NT2/D1 (cell line): ENCODE measurements at regions not wholly inside any gene's neighbourhood (a gene's known extent, or its start where the extent isn't known, plus 50 kb on each side); places are given as distances from the start of the nearest gene placed in this dataset.
"Not testable (repeated sequence)": the region's sequence is repeated elsewhere in the genome, so short reads cannot be mapped to it uniquely, and the experiment has no call there.

ENCODE experiments used
- DNase-seq: peaks from one replicate; pipeline ENCODE4 v3.0.0-alpha.2; 2011; ENCODE audit warnings: low read depth, low spot score
- H3K27me3 ChIP-seq: 2 replicates; pipeline ENCODE4 v1.6.0; 2011; ENCODE audit warnings: mild to moderate bottlenecking; ENCODE audit not compliant: insufficient read length, insufficient read depth
- H3K36me3 ChIP-seq: 2 replicates; pipeline ENCODE4 v1.6.1; 2011; ENCODE audit warnings: mild to moderate bottlenecking, low read length, mixed read lengths; ENCODE audit not compliant: insufficient read depth, insufficient read length
- H3K4me1 ChIP-seq: 2 replicates; pipeline ENCODE4 v1.5.1; 2011; ENCODE audit not compliant: insufficient read depth, insufficient read length
- H3K4me3 ChIP-seq: 2 replicates; pipeline ENCODE4 v1.5.1; 2011; ENCODE audit warnings: low read depth; ENCODE audit not compliant: insufficient read length
- H3K9ac ChIP-seq: 2 replicates; pipeline ENCODE4 v1.6.0; 2011; ENCODE audit warnings: low read depth; ENCODE audit not compliant: insufficient read length
- H3K9me3 ChIP-seq: 2 replicates; pipeline ENCODE4 v1.5.1; 2011; ENCODE audit warnings: mild to moderate bottlenecking, low read length; ENCODE audit not compliant: insufficient read depth
- SUZ12 ChIP-seq: IDR thresholded peaks from 2 replicates; pipeline ENCODE4 v1.6.1; 2011; ENCODE audit not compliant: insufficient read length, insufficient read depth; ENCODE audit errors: extremely low read depth
- YY1 ChIP-seq: IDR thresholded peaks from 2 replicates; pipeline ENCODE4 v1.6.1; 2011; ENCODE audit not compliant: insufficient read length, insufficient read depth
- ZNF274 ChIP-seq: IDR thresholded peaks from 2 replicates; pipeline ENCODE4 v1.6.1; 2011; ENCODE audit warnings: mild to moderate bottlenecking, low read depth, low read length

GRCh38 chr1:220967911-220968310 lies 88.7 kb downstream of the HLX start:
- Histone ChIP-seq H3K27me3 (no peaks in the 10 kb centered on the region), H3K9me3 (no peaks in the 10 kb centered on the region; the same call in none of the 2 replicates), H3K9ac (no peak overlapping the region), H3K36me3 (no peaks in the 10 kb centered on the region), H3K4me3 (no peak overlapping the region), H3K4me1 (no peaks in the 10 kb centered on the region)
- TF ChIP-seq ZNF274 = no peak
- no peak for TF ChIP-seq SUZ12
- TF ChIP-seq YY1 = no peak
- DNase-seq = no peak

- not testable (repeated sequence) for H3K36me3 ChIP-seq, H3K4me1 ChIP-seq, H3K9ac ChIP-seq, DNase-seq, H3K4me3 ChIP-seq, H3K27me3 ChIP-seq, H3K9me3 ChIP-seq
These were observed 90.0 kb downstream of the HLX start for GRCh38 chr1:220969281-220969680.

- TF ChIP-seq ZNF274 = no peak
- TF ChIP-seq SUZ12 = no peak
- H3K9ac ChIP-seq = no peak overlapping the region
- no peaks in the 10 kb centered on the region for H3K4me1 ChIP-seq
- DNase-seq = no peak
- H3K9me3 ChIP-seq = no peaks in the 10 kb centered on the region; the same call in none of the 2 replicates
- no peak overlapping the region for H3K4me3 ChIP-seq
- no peaks in the 10 kb centered on the region for H3K27me3 ChIP-seq
- no peaks in the 10 kb centered on the region for H3K36me3 ChIP-seq
These were observed 91.1 kb downstream of the HLX start for GRCh38 chr1:220970311-220970710.

GRCh38 chr1:220971221-220971620 lies 92.0 kb downstream of the HLX start:
- TF ChIP-seq SUZ12 = no peak
- TF ChIP-seq ZNF274 = no peak
- no peak for TF ChIP-seq YY1
- no peaks in the 10 kb centered on the region for H3K27me3 ChIP-seq
- no peaks in the 10 kb centered on the region; the same call in none of the 2 replicates for H3K9me3 ChIP-seq
- DNase-seq = no peak
- no peak overlapping the region for H3K9ac ChIP-seq
- no peaks in the 10 kb centered on the region for H3K4me1 ChIP-seq
- H3K36me3 ChIP-seq = no peaks in the 10 kb centered on the region
- H3K4me3 ChIP-seq = no peak overlapping the region

- H3K36me3 ChIP-seq = no peaks in the 10 kb centered on the region
- TF ChIP-seq ZNF274 (no peak), SUZ12 (no peak), YY1 (no peak)
- H3K27me3 ChIP-seq = no peaks in the 10 kb centered on the region
- DNase-seq = peak; percentile 25
- no peak overlapping the region for H3K9ac ChIP-seq
- no peaks in the 10 kb centered on the region; the same call in none of the 2 replicates for H3K9me3 ChIP-seq
- H3K4me1 ChIP-seq = no peaks in the 10 kb centered on the region
- H3K4me3 ChIP-seq = no peak overlapping the region
These were observed 95.2 kb downstream of the HLX start for GRCh38 chr1:220974431-220974830.

GRCh38 chr1:220976390-220976789 lies 97.1 kb downstream of the HLX start:
- DNase-seq = no peak
- H3K9me3 ChIP-seq = no peaks in the 10 kb centered on the region; the same call in 1 of the 2 replicates
- H3K4me1 ChIP-seq = no peaks in the 10 kb centered on the region
- H3K27me3 ChIP-seq = no peaks in the 10 kb centered on the region
- no peak overlapping the region for H3K4me3 ChIP-seq
- no peaks in the 10 kb centered on the region for H3K36me3 ChIP-seq
- TF ChIP-seq YY1 (no peak), SUZ12 (no peak), ZNF274 (no peak)
- no peak overlapping the region for H3K9ac ChIP-seq

- Histone ChIP-seq H3K4me3 (no peak overlapping the region), H3K4me1 (no peaks in the 10 kb centered on the region), H3K36me3 (no peaks in the 10 kb centered on the region), H3K9me3 (no peaks in the 10 kb centered on the region), H3K9ac (no peak overlapping the region), H3K27me3 (no peaks in the 10 kb centered on the region)
- DNase-seq = no peak
- TF ChIP-seq SUZ12 (no peak), YY1 (no peak), ZNF274 (no peak)
These were observed 100.1 kb downstream of the HLX start for GRCh38 chr1:220979371-220979770.

GRCh38 chr1:220982686-220983085 lies 103.4 kb downstream of the HLX start:
- Histone ChIP-seq H3K36me3 (no peaks in the 10 kb centered on the region), H3K27me3 (no peaks in the 10 kb centered on the region), H3K9ac (no peak overlapping the region), H3K4me1 (no peaks in the 10 kb centered on the region), H3K4me3 (no peak overlapping the region), H3K9me3 (no peaks in the 10 kb centered on the region)
- no peak for DNase-seq
- TF ChIP-seq YY1 (no peak), SUZ12 (no peak), ZNF274 (no peak)
